Activated T-helper 1 cell treated with anti-CD3 and anti-CD28 coated beads, Interleukin-12 subunit alpha, Interleukin-12 subunit beta, Interleukin-2, Interleukin-4 antibody, amounts not matched to agents 30 ng/mL and 10 ng/mL and 1 ng/mL, durations not matched to agents 14 hours and 24 hours and 36 hours (primary cell): ENCODE measurements at regions not wholly inside any gene's neighbourhood (a gene's known extent, or its start where the extent isn't known, plus 50 kb on each side); places are given as distances from the start of the nearest gene placed in this dataset.
"Not testable (repeated sequence)": the region's sequence is repeated elsewhere in the genome, so short reads cannot be mapped to it uniquely, and the experiment has no call there.

Source experiments
- DNase-seq: peaks from one replicate; pipeline ENCODE4 v3.0.0; 2021; ENCODE audit warnings: low spot score
- H3K27ac Mint-ChIP-seq: one replicate; pipeline ENCODE4 v1.8.0; 2021; ENCODE audit warnings: mild to moderate bottlenecking, mixed read lengths
- H3K27me3 Mint-ChIP-seq: one replicate; pipeline ENCODE4 v1.8.0; 2022; ENCODE audit warnings: mild to moderate bottlenecking, moderate library complexity, mixed read lengths; ENCODE audit not compliant: insufficient read depth
- H3K36me3 Mint-ChIP-seq: one replicate; pipeline ENCODE4 v1.8.0; 2021; ENCODE audit warnings: low read depth, mixed read lengths
- H3K4me1 Mint-ChIP-seq: one replicate; pipeline ENCODE4 v1.8.0; 2021; ENCODE audit warnings: low read depth, mixed read lengths
- H3K4me3 Mint-ChIP-seq: one replicate; pipeline ENCODE4 v1.8.0; 2021; ENCODE audit warnings: mild to moderate bottlenecking, moderate library complexity, mixed read lengths
- H3K9me3 Mint-ChIP-seq: one replicate; pipeline ENCODE4 v1.8.0; 2021; ENCODE audit warnings: mixed read lengths
- intact Hi-C: fragments of 100-400 bp; cut with micrococcal nuclease; formaldehyde crosslinking; loops from one replicate; pipeline ENCODE4 v1.15.1; 2024

DNA sequence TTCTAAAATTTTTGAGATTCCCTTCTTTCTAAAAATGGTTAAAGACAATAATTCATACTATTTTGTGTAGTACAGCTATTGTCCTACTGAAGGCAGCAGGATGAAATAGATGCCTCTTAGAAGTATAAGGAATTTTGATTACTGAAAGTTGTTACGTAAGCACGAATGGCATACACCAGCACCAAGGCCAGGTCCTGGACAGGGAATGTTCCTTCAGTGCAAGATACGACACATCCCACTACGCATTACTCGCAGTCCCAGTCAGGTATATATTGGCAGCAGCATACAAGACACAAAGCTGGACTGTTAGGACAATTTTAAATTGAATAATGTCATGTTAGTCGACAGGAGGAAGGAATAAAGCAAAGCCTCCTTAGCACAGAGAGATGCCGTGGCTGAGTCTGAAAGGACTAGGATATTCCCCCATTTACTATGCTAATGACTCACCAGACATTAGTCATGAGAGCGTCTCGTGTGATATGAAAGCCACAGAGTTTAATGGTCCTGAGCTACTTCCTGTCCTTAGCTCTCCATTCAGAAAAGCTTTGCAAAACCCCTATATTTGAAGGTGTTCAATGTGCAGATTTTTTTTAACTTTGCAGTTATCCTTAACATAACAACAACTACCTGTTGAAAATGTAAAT lies 504.3 kb downstream of the FAM133A start:
- H3K4me3 Mint-ChIP-seq: no peak overlapping the region
- H3K27me3 Mint-ChIP-seq: no peaks in the 10 kb centered on the region
- H3K27ac Mint-ChIP-seq: no peak overlapping the region
- no peaks in the 10 kb centered on the region for H3K9me3 Mint-ChIP-seq
- DNase-seq: no peak
- intact Hi-C loops: no loop called here
- H3K36me3 Mint-ChIP-seq: no peaks in the 10 kb centered on the region
- H3K4me1 Mint-ChIP-seq: no peaks in the 10 kb centered on the region

DNA sequence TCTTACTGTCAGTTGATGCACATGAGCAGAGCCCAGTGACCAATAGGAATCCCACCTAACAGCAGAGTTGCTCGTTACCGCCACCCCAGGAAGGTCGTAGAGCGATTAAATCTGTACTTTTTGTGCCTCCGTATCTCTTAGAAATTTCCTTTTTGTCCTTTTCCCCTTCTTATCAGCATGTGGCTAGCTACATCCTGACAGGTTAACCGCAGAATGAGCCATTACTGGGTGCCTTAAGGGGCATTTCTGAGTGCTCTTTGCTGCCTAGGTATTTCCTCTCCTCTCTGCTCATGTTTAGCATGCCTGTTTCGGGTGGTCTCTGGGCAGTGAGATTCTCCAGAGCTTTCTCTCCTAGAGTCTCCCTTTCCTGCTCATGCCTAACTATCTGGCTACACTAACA lies 530.5 kb downstream of the FAM133A start:
- H3K9me3 Mint-ChIP-seq: no peaks in the 10 kb centered on the region
- H3K27ac Mint-ChIP-seq: no peak overlapping the region
- DNase-seq: no peak
- no peaks in the 10 kb centered on the region for H3K4me1 Mint-ChIP-seq
- H3K4me3 Mint-ChIP-seq: no peak overlapping the region
- H3K36me3 Mint-ChIP-seq: no peaks in the 10 kb centered on the region
- no peaks in the 10 kb centered on the region for H3K27me3 Mint-ChIP-seq
- intact Hi-C loops: no loop called here

DNA sequence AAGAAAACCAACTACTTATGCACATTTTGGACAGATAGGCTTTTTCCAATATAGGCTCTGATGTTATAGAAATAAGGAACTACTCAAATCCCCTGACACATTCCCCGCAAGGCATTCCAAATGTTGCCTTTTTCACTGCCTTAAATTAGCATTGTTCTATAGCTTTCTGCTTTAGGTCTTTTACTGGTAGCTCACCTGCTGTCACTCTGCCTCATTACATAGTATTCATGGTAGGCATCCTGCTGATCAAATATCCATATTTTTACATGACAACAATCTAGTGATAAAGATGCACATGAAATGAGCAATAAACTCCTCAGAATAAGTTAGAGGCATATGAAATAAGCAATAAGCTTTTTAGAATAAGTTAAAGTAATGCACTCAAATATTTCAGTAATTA lies 542.7 kb downstream of the FAM133A start:
- intact Hi-C loops: no loop called here
- Mint-ChIP-seq H3K27me3 (no peaks in the 10 kb centered on the region), H3K36me3 (no peaks in the 10 kb centered on the region), H3K9me3 (no peaks in the 10 kb centered on the region), H3K4me3 (no peak overlapping the region), H3K27ac (no peak overlapping the region), H3K4me1 (no peaks in the 10 kb centered on the region)
- DNase-seq: no peak

DNA sequence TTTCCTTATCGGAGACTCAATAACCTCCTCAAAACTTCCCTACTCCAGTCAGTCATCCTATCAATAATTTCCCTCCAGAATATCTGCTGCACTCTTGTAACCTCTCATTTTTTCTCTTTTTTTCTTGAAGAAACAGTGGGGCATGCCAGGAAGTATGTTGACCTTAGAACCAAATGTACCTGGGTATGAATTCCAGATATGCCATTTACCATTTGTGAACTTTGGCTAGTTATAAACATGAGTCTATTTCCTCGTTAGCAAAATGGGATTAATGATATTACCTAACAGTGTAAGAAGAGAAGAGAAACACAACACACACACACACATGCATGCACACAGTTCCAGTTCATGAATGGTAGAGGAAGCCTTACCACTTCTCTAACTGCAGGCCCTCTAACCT lies 578.2 kb downstream of the FAM133A start:
- intact Hi-C loops: no loop called here
- Mint-ChIP-seq H3K27ac (no peak overlapping the region), H3K4me3 (no peak overlapping the region), H3K9me3 (no peaks in the 10 kb centered on the region), H3K4me1 (no peaks in the 10 kb centered on the region), H3K36me3 (no peaks in the 10 kb centered on the region), H3K27me3 (no peaks in the 10 kb centered on the region)
- DNase-seq: no peak

DNA sequence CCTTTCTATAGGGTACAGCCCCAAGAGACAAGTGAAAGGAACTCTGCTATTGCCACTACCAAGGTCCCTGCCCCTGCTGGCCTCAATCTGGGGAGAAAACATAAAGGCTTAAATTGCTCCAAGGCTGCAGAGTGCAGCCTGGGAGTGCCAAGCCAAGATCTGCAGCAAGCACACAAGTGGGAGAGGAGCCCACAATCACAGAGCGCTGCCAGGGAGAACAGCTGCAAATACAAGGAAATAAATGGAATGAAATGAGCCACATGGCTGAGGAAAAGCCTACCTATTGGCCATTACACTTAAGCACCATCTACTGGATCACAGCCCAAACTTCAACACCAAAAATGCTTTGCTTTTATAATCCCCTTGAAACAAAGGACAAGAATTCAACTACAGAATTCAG lies 582.4 kb downstream of the FAM133A start:
- Mint-ChIP-seq H3K27me3 (no peaks in the 10 kb centered on the region), H3K27ac (no peak overlapping the region), H3K36me3 (no peaks in the 10 kb centered on the region), H3K9me3 (no peaks in the 10 kb centered on the region), H3K4me3 (no peak overlapping the region), H3K4me1 (no peaks in the 10 kb centered on the region)
- intact Hi-C loops: no loop called here
- no peak for DNase-seq

DNA sequence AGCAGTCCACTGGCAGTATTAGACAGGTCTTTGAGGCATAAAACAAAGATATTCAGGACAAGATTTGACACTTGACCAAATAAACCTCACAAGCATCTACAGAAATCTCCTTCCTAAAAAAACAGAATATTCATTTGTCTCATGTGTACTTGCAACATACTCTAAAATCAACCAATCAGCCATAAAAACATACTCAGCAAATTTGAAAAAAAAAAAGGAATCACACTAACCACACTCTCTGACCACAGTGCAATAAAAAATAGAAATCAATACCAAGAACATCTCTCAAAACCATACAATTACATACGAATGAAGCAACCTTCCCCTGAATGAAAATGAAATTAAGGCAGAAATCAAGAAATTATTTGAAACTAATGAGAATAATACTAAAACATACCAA lies 591.3 kb downstream of the FAM133A start:
- intact Hi-C loops: no loop called here
- Mint-ChIP-seq H3K4me3 (no peak overlapping the region), H3K9me3 (no peaks in the 10 kb centered on the region), H3K4me1 (no peaks in the 10 kb centered on the region), H3K27ac (no peak overlapping the region), H3K27me3 (no peaks in the 10 kb centered on the region), H3K36me3 (no peaks in the 10 kb centered on the region)
- DNase-seq: no peak

DNA sequence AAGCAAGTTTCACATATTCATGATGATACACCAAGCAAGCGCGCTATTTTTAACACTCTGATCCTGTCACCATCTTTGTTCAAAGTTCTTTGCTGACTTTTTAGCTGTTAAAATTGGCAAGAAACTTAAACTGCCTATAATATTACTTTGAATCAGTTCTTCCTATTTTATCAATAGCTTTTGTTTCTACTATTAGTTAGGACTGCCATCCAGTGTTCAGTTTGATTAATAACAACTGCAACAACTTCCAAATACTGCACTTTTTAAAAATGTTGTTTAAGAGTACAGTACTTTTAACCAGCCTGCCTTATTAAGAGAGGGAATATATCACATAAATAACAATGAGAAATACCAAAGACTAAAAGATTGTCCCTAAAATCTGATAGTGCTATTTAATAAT lies 614.3 kb downstream of the FAM133A start:
- H3K27me3 Mint-ChIP-seq: no peaks in the 10 kb centered on the region

DNA sequence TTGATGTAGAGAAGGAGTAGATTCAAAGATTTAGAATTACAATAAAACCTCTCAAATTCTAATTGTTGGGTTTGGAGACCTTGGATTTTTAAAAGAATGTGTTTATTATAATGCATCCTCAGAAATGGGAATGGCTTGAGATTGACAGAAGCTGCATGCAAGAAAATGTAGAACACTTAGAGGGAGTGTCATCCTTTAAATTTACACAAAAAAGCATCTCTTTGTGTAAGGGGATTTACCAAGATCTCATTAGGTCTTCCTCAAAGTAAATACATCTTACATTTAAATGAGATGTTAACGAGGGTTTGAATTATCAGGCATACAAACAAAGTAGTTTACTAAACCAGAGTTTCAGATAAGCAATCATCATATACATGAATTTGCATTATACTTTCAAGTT lies 615.0 kb downstream of the FAM133A start:
- intact Hi-C loops: no loop called here
- H3K9me3 Mint-ChIP-seq: no peaks in the 10 kb centered on the region
- no peaks in the 10 kb centered on the region for H3K4me1 Mint-ChIP-seq
- H3K4me3 Mint-ChIP-seq: no peak overlapping the region
- no peaks in the 10 kb centered on the region for H3K36me3 Mint-ChIP-seq
- DNase-seq: no peak
- no peaks in the 10 kb centered on the region for H3K27me3 Mint-ChIP-seq
- no peak overlapping the region for H3K27ac Mint-ChIP-seq

More for the DNA sequence above, 614.3 kb downstream of the FAM133A start:
- no peak overlapping the region for H3K27ac Mint-ChIP-seq
- no peak for DNase-seq
- no peaks in the 10 kb centered on the region for H3K9me3 Mint-ChIP-seq
- intact Hi-C loops: no loop called here
- H3K36me3 Mint-ChIP-seq: no peaks in the 10 kb centered on the region
- H3K4me1 Mint-ChIP-seq: no peaks in the 10 kb centered on the region
- H3K4me3 Mint-ChIP-seq: no peak overlapping the region

DNA sequence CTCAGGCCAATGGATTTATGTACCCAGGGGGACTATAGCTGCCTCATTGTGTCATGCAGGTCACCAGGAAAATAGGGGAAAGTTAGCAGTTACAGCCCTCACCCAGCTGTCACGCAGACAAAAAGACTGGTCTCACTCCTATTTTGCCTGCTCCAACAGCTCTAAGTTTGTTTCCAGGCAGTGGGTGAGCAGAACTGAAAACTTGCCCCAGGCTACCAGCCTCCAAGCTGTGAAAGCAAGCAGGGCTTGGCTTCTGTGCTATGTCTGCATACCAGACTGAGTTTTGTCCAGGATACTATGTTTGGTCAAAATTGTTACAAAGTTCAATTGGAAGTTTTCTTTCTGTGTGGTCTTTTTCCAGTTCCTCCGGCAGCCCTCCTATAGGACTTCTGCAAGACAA lies 628.4 kb downstream of the FAM133A start:
- DNase-seq: no peak
- intact Hi-C loops: no loop called here
- H3K4me3 Mint-ChIP-seq: no peak overlapping the region
- H3K36me3 Mint-ChIP-seq: no peaks in the 10 kb centered on the region
- H3K27me3 Mint-ChIP-seq: no peaks in the 10 kb centered on the region
- peaks cover 14% of the 10 kb centered on the region for H3K9me3 Mint-ChIP-seq
- no peak overlapping the region for H3K27ac Mint-ChIP-seq
- no peaks in the 10 kb centered on the region for H3K4me1 Mint-ChIP-seq

DNA sequence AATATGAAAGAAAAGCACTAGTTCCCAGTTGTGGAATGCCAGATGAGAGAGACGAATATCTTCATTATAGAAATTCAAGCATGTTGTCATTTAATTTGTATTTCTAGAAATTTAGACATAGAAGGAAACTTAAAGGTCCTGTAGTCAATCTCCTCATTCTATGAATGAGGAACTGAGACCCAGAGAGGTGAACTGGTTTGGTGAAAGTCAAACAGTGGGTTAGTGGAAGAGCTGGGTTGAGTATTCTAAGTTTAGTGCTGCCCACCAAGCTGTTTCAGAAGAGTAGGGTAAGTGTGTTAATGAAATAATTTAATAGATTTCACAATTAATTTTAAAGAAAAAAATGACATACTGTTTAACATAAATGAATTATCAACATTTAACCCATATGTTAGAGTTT lies 655.2 kb downstream of the FAM133A start:
- H3K4me1 Mint-ChIP-seq: no peaks in the 10 kb centered on the region
- H3K4me3 Mint-ChIP-seq: no peak overlapping the region
- intact Hi-C loops: no loop called here
- H3K9me3 Mint-ChIP-seq: no peaks in the 10 kb centered on the region
- no peaks in the 10 kb centered on the region for H3K36me3 Mint-ChIP-seq
- DNase-seq: no peak
- no peaks in the 10 kb centered on the region for H3K27me3 Mint-ChIP-seq
- no peak overlapping the region for H3K27ac Mint-ChIP-seq

DNA sequence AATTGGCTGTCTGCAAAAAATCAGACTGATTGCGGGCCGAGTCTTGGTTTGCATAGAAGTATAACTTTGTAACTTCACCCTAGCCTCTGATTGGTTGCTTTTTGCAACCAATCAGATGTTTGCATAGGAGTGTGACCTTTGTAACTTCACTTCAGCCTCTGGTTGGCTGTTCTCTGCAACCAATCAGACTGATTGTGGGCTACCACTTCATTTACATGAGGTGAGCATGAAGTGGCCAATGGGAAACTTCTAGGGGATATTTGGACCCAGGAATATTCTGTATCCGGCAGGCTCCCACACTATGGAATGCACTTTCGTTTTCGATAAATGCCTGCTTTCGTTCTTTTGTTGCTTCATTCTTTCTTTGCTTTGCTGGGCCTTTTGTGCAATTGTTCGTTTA lies 667.7 kb downstream of the FAM133A start:
- H3K27me3 Mint-ChIP-seq, H3K9me3 Mint-ChIP-seq, H3K27ac Mint-ChIP-seq, intact Hi-C loops, H3K4me1 Mint-ChIP-seq, H3K36me3 Mint-ChIP-seq, DNase-seq, H3K4me3 Mint-ChIP-seq: not testable (repeated sequence)

DNA sequence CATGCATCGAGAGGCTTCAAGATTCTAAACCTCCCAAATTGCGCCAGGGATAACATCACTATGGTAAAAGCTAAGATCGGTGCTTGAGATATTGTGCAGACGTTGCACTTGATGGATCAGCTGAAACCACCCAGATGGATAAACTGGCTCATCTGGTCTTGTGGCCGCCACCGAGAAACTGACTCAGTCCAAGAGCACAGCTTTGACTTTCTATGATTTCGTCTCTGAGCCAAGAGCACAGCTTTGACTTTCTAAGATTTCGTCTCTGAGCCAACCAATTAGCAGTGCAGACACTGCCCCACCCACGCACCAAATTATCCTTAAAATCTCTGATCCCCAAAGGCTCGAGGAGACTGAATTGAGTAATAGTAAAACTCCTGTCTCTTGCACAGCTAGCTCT lies 687.2 kb downstream of the FAM133A start:
- no peak for DNase-seq
- no peaks in the 10 kb centered on the region for H3K9me3 Mint-ChIP-seq
- H3K27ac Mint-ChIP-seq: no peak overlapping the region
- no peaks in the 10 kb centered on the region for H3K36me3 Mint-ChIP-seq
- H3K27me3 Mint-ChIP-seq: no peaks in the 10 kb centered on the region
- no peaks in the 10 kb centered on the region for H3K4me1 Mint-ChIP-seq
- H3K4me3 Mint-ChIP-seq: no peak overlapping the region
- intact Hi-C loops: no loop called here

DNA sequence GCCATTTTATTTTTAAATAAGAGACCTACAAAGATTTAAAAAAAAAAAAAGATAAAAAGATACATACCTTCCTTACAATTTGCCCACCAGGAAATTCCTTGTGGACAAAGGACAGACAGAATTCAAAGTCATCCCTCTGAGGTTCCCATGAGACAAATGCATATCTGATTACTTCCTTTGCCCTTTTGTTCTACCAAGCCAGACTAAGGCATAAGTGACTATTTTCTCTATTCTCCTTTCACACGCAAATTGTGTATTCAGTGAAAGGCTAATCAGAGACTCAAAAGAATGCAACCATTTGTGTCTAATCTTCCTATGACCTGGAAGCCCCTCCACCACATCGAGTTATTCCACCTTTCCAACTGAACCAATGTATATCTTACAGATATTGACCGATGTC lies 691.7 kb downstream of the FAM133A start:
- intact Hi-C loops: no loop called here
- Mint-ChIP-seq H3K4me1 (no peaks in the 10 kb centered on the region), H3K4me3 (no peak overlapping the region), H3K9me3 (no peaks in the 10 kb centered on the region), H3K27me3 (no peaks in the 10 kb centered on the region), H3K27ac (no peak overlapping the region), H3K36me3 (no peaks in the 10 kb centered on the region)
- DNase-seq: no peak

DNA sequence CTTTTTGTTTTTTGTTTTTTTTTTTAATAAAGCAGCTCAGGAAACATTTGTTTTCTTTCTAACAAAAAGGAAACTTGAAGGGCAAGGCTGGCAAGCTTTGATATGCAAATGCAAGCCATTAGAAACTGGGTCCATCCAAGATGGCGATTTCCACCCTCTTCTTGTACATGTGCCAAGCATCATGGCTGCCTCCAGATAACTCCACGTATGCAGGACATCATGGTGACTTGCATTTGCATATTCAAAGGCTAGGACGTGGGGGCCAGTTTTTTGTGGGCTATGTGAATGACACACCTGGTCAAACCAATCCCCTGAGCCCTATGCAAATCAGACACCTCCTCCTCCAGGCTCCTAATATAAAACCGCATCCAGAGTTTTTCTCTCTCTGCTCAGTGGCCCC lies 692.6 kb downstream of the FAM133A start:
- no peak for DNase-seq
- H3K4me3 Mint-ChIP-seq: no peak overlapping the region
- H3K27ac Mint-ChIP-seq: no peak overlapping the region
- no peaks in the 10 kb centered on the region for H3K27me3 Mint-ChIP-seq
- no peaks in the 10 kb centered on the region for H3K4me1 Mint-ChIP-seq
- no peaks in the 10 kb centered on the region for H3K9me3 Mint-ChIP-seq
- intact Hi-C loops: no loop called here
- H3K36me3 Mint-ChIP-seq: no peaks in the 10 kb centered on the region
